ENCODE measurements at regions not wholly inside any gene's neighbourhood (a gene's known extent, or its start where the extent isn't known, plus 50 kb on each side); places are given as distances from the start of the nearest gene placed in this dataset.

DNA sequence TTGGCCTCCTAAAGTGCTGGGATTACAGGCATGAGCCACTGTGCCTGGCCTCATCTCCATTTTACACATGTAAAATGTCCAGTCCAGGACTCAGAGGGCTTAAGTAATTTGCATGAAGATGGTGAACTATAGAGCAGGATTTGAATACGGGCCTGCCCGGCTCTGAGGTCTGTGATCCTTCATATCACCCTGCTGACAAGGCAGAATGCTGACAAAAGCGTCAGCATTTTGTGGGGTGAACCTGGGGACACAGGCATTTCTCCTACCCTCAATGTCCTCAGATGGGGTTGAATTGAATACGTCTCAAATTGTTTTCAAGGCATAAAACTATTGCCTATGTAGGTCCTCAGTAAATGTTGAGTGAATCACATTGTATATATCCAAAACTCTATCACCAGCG is 57.2 kb upstream of the GATA6 start:
- no peak overlapping the region for H3K4me3 ChIP-seq (ENCODE audit: low read depth, low read length)
- TF ChIP-seq, protein P1, sequence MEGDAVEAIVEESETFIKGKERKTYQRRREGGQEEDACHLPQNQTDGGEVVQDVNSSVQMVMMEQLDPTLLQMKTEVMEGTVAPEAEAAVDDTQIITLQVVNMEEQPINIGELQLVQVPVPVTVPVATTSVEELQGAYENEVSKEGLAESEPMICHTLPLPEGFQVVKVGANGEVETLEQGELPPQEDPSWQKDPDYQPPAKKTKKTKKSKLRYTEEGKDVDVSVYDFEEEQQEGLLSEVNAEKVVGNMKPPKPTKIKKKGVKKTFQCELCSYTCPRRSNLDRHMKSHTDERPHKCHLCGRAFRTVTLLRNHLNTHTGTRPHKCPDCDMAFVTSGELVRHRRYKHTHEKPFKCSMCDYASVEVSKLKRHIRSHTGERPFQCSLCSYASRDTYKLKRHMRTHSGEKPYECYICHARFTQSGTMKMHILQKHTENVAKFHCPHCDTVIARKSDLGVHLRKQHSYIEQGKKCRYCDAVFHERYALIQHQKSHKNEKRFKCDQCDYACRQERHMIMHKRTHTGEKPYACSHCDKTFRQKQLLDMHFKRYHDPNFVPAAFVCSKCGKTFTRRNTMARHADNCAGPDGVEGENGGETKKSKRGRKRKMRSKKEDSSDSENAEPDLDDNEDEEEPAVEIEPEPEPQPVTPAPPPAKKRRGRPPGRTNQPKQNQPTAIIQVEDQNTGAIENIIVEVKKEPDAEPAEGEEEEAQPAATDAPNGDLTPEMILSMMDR (IDR thresholded peaks at IDR 0.05; ENCODE audit: insufficient read depth, low read length, missing control alignments), result no peak
- CTCF ChIA-PET, result no interaction called here
- DNase-seq (ENCODE audit: low read depth, low spot score), result no peak
- POLR2A ChIA-PET, result no interaction called here

DNA sequence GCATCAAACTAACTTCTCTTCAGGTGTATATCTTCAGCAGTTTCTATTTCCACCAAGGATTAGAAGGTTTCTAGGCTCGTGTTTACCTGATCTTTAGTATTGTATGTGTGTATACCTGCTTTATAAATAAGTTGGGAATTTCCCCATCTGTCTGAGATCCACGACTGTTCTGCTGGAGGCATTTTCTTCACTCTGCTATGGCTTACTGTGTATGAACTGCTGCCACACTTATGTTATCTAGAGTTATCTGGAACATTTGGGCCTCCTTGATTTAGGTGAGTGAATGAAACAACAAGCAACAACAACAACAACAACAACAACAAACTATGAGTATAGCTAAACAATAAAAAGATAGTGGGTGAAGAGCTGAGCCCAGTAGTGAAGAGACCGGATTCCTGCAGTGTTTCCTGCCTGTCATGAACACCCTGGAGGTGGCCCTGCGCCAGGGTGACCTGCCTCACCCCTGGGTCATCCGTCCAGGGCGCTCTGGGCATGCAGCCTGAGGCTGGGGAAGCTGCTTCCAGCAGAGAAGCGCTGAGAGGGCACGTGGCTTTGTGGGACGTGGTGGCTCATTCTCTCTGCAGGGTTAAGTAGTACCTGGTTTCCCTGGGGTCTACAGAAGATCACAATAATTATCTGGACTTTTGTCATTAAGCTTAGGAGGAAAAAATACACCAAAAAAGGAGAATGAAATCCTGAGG is 56.1 kb upstream of the GATA6 start:
- TF ChIP-seq, protein P1 (IDR thresholded peaks at IDR 0.05; ENCODE audit: insufficient read depth, low read length, missing control alignments), result no peak
- no peak overlapping the region for H3K4me3 ChIP-seq (ENCODE audit: low read depth, low read length)
- no peak for DNase-seq (ENCODE audit: low read depth, low spot score)
- ChIA-PET POLR2A (no interaction called here), CTCF (interaction anchor here (0.6 kb wide), 1 partner anchor 327 kb away, joined by 3 read pairs; no protein-coding TSS in a partner anchor)

GRCh38 chr18:22114526-22115321 is 54.7 kb upstream of the GATA6 start:
- TF ChIP-seq, protein P1 (IDR thresholded peaks at IDR 0.05; ENCODE audit: insufficient read depth, low read length, missing control alignments), result no peak
- ChIA-PET POLR2A (no interaction called here), CTCF (interaction anchor here (1.0 kb wide), 1 partner anchor 684 kb away, joined by 3 read pairs; no protein-coding TSS in a partner anchor)
- DNase-seq (ENCODE audit: low read depth, low spot score), result no peak
- H3K4me3 ChIP-seq (ENCODE audit: low read depth, low read length), result no peak overlapping the region

GRCh38 chr18:22115573-22115972 is 53.8 kb upstream of the GATA6 start:
- DNase-seq (ENCODE audit: low read depth, low spot score), result no peak
- TF ChIP-seq, protein P1 (IDR thresholded peaks at IDR 0.05; ENCODE audit: insufficient read depth, low read length, missing control alignments), result no peak
- POLR2A ChIA-PET, result no interaction called here
- CTCF ChIA-PET, result interaction anchor here (1.0 kb wide), 1 partner anchor 683 kb away, joined by 3 read pairs; no protein-coding TSS in a partner anchor
- no peak overlapping the region for H3K4me3 ChIP-seq (ENCODE audit: low read depth, low read length)

Data from AG04449 (cell line).